ENCODE measurements at regions not wholly inside any gene's neighbourhood (a gene's known extent, or its start where the extent isn't known, plus 50 kb on each side); places are given as distances from the start of the nearest gene placed in this dataset.

DNA sequence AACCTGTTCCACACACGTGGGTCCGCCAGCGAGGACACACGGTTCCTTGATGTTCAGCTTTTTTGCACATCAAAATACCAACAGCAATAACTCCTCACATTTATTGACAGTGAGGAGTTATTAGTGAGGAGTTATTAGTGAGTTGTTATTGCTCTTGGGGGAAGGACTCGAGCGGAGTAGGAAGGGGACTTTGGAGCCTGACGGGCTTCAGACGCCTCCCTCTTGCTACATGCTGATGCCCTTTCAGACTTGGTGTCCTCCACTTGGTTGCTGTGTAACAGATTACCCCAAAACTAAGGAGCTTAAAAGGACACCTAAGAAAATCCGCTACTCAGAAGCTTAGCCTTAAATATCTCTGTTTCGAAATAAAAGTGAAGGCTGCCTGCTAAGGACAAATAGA is 181.9 kb upstream of the MSX2 start:
- intact Hi-C loops (cut with micrococcal nuclease): no loop called here
- no peak for ATAC-seq
- H3K4me1 Mint-ChIP-seq (ENCODE audit: low read depth): no peaks in the 10 kb centered on the region
- H3K4me3 Mint-ChIP-seq: no peak overlapping the region
- no peaks in the 10 kb centered on the region for H3K36me3 Mint-ChIP-seq (ENCODE audit: low read depth)
- CTCF ChIA-PET: no interaction called here
- DNase-seq: no peak
- H3K9me3 Mint-ChIP-seq: no peaks in the 10 kb centered on the region
- TF ChIP-seq, protein P1, sequence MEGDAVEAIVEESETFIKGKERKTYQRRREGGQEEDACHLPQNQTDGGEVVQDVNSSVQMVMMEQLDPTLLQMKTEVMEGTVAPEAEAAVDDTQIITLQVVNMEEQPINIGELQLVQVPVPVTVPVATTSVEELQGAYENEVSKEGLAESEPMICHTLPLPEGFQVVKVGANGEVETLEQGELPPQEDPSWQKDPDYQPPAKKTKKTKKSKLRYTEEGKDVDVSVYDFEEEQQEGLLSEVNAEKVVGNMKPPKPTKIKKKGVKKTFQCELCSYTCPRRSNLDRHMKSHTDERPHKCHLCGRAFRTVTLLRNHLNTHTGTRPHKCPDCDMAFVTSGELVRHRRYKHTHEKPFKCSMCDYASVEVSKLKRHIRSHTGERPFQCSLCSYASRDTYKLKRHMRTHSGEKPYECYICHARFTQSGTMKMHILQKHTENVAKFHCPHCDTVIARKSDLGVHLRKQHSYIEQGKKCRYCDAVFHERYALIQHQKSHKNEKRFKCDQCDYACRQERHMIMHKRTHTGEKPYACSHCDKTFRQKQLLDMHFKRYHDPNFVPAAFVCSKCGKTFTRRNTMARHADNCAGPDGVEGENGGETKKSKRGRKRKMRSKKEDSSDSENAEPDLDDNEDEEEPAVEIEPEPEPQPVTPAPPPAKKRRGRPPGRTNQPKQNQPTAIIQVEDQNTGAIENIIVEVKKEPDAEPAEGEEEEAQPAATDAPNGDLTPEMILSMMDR (IDR thresholded peaks at IDR 0.05): no peak
- POLR2A ChIA-PET: no interaction called here
- no peak overlapping the region for H3K27ac Mint-ChIP-seq
- no peaks in the 10 kb centered on the region for H3K27me3 Mint-ChIP-seq

DNA sequence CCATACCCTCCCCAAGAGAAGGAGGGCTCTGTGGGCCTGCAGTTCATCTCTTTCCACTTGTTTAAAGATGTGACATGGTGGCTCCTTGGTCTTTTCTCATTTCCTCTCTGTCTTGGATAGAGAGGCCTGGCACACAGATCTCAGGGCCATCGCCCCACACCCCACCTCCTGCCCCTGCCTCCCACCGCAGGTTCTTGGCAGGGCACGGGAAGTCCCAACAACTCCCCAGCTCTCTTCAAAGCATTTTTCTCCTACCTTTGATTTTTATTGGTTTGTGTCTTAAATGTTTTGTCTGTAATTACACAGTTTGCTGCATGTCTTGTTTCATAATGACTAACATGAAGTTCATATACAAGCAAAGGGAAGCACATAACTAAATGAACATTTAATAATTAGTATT is 178.5 kb upstream of the MSX2 start:
- TF ChIP-seq, protein P1 (IDR thresholded peaks at IDR 0.05): no peak
- H3K27ac Mint-ChIP-seq: no peak overlapping the region
- no peaks in the 10 kb centered on the region for H3K9me3 Mint-ChIP-seq
- intact Hi-C loops (cut with micrococcal nuclease): no loop called here
- CTCF ChIA-PET: no interaction called here
- POLR2A ChIA-PET: no interaction called here
- DNase-seq: no peak
- H3K4me1 Mint-ChIP-seq (ENCODE audit: low read depth): no peaks in the 10 kb centered on the region
- no peaks in the 10 kb centered on the region for H3K36me3 Mint-ChIP-seq (ENCODE audit: low read depth)
- H3K27me3 Mint-ChIP-seq: no peaks in the 10 kb centered on the region
- ATAC-seq: no peak
- H3K4me3 Mint-ChIP-seq: no peak overlapping the region

DNA sequence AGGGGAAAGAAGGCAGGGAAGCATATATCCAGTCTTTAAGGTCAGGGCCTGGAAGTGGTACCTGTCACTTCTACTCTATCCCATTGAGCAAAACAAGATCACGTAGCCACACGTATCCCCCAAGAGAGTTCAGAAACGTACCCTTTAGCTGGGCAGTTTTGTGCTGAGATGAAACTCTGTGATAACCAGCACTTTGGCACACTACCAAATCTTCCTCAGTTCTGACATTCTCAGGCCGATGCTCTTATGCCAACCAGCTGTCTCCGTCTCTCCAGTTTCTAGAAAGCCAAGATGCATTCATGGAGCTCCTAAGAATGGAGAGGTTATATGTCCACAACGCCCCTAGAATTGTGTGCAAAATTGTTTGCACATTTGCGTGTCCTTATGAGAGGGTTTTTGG is 176.6 kb upstream of the MSX2 start:
- DNase-seq (no peak), ATAC-seq (no peak)
- Mint-ChIP-seq H3K4me3 (no peak overlapping the region), H3K4me1 (ENCODE audit: low read depth) (no peaks in the 10 kb centered on the region), H3K9me3 (no peaks in the 10 kb centered on the region), H3K27me3 (no peaks in the 10 kb centered on the region), H3K27ac (no peak overlapping the region), H3K36me3 (ENCODE audit: low read depth) (no peaks in the 10 kb centered on the region)
- TF ChIP-seq, protein P1 (IDR thresholded peaks at IDR 0.05): no peak
- CTCF ChIA-PET: no interaction called here
- intact Hi-C loops (cut with micrococcal nuclease): no loop called here
- POLR2A ChIA-PET: no interaction called here

DNA sequence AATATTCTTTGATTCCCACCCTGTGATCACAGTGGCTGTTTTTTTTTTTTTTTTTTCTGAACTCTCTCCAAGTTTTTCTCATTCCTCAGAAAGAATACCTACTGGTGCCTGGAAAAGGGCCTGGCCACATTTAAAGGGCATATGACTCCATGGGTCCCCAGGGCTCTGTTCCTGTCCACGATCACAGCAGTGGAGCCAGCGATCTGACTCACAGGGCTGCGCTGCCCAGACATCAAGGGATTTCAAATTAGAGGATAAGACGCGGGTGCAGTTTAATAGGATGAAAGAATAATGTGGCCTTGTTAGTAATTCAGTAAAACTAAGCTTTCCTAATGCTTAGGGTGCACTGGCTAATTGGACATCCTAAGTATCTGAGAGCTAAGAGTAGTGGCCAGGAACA is 175.1 kb upstream of the MSX2 start:
- DNase-seq (no peak), ATAC-seq (no peak)
- Mint-ChIP-seq H3K36me3 (ENCODE audit: low read depth) (no peaks in the 10 kb centered on the region), H3K4me1 (ENCODE audit: low read depth) (no peaks in the 10 kb centered on the region), H3K27ac (no peak overlapping the region), H3K9me3 (no peaks in the 10 kb centered on the region), H3K27me3 (no peaks in the 10 kb centered on the region), H3K4me3 (no peak overlapping the region)
- POLR2A ChIA-PET: no interaction called here
- intact Hi-C loops (cut with micrococcal nuclease): no loop called here
- CTCF ChIA-PET: no interaction called here
- TF ChIP-seq, protein P1 (IDR thresholded peaks at IDR 0.05): no peak

DNA sequence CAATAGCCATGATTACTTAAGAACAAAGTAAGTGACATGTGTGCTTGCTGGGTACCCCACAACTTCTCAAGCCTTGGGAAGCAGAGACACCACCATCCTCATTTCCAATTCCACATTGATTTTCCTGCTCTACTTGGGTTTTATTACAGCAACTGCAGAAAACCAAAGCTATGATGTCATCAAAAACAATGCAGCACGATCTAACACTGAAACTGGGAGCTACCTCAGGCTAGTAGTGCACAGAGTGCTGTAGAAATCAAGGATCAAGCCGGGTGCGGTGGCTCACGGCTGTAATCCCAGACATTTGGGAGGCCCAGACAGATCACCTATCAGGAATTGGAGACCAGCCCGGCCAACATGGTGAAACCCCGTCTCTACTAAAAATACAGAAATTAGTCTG is 174.4 kb upstream of the MSX2 start:
- POLR2A ChIA-PET: no interaction called here
- TF ChIP-seq, protein P1 (IDR thresholded peaks at IDR 0.05): no peak
- ATAC-seq (no peak), DNase-seq (no peak)
- H3K36me3 Mint-ChIP-seq (ENCODE audit: low read depth): no peaks in the 10 kb centered on the region
- CTCF ChIA-PET: no interaction called here
- no peaks in the 10 kb centered on the region for H3K27me3 Mint-ChIP-seq
- no peak overlapping the region for H3K27ac Mint-ChIP-seq
- H3K4me3 Mint-ChIP-seq: no peak overlapping the region
- H3K4me1 Mint-ChIP-seq (ENCODE audit: low read depth): no peaks in the 10 kb centered on the region
- H3K9me3 Mint-ChIP-seq: no peaks in the 10 kb centered on the region
- intact Hi-C loops (cut with micrococcal nuclease): no loop called here

Data from activated CD8-positive, alpha-beta T cell treated with anti-CD3 and anti-CD28 coated beads for 36 hours (primary cell).